Liver (tissue), 8 donors: ENCODE measurements at regions not wholly inside any gene's neighbourhood (a gene's known extent, or its start where the extent isn't known, plus 50 kb on each side); places are given as distances from the start of the nearest gene placed in this dataset.

ENCODE experiments used
- DNase-seq: peaks from one replicate; pipeline ENCODE4 v3.0.0-alpha.2; 2017; ENCODE audit warnings: low spot score
- H3K27ac ChIP-seq, 2 donors: one replicate each; pipeline ENCODE4 v1.7.0; 2013; ENCODE audit warnings: inconsistent platforms in 2 of 2, low read length in 2 of 2, control low read depth in 1 of 2, low read depth in 1 of 2, mild to moderate bottlenecking in 1 of 2
- H3K27me3 ChIP-seq, 4 donors: one replicate each; pipeline versions ENCODE4 v1.6.1 to v1.7.0; 2013; ENCODE audit warnings: low read length in 3 of 4, inconsistent platforms in 1 of 4, mild to moderate bottlenecking in 1 of 4, moderate library complexity in 1 of 4; ENCODE audit not compliant: control insufficient read depth in 4 of 4, insufficient read depth in 4 of 4
- H3K36me3 ChIP-seq, 4 donors: one replicate each; pipeline versions ENCODE4 v1.6.1 to v1.7.0; 2013; ENCODE audit warnings: low read length in 3 of 4, mild to moderate bottlenecking in 3 of 4, low read depth in 1 of 4, moderate library complexity in 1 of 4; ENCODE audit not compliant: control insufficient read depth in 4 of 4, insufficient read depth in 3 of 4
- H3K4me1 ChIP-seq, 4 donors: one replicate each; pipeline versions ENCODE4 v1.6.1 to v1.7.0; 2013; ENCODE audit warnings: low read length in 3 of 4, mild to moderate bottlenecking in 3 of 4, moderate library complexity in 1 of 4; ENCODE audit not compliant: control insufficient read depth in 4 of 4, insufficient read depth in 4 of 4
- H3K4me3 ChIP-seq, 3 donors: one replicate each; pipeline versions ENCODE4 v1.6.1 to v1.7.0; 2013; ENCODE audit warnings: low read length in 3 of 3, control low read depth in 1 of 3, low read depth in 1 of 3, mild to moderate bottlenecking in 1 of 3
- H3K9ac ChIP-seq, 2 donors: one replicate each; pipeline ENCODE4 v1.7.0; 2013; ENCODE audit warnings: low read length in 2 of 2, mild to moderate bottlenecking in 2 of 2, moderate library complexity in 2 of 2, control low read depth in 1 of 2, low read depth in 1 of 2
- H3K9me3 ChIP-seq, 4 donors: one replicate each; pipeline versions ENCODE4 v1.6.1 to v1.7.0; 2013; ENCODE audit warnings: low read length in 3 of 4; ENCODE audit not compliant: control insufficient read depth in 4 of 4
- ATF3 ChIP-seq: IDR thresholded peaks from 2 replicates; pipeline ENCODE4 v1.6.1; 2016; ENCODE audit warnings: antibody characterized with exemption
- CTCF ChIP-seq: fragments of 150-350 bp; IDR thresholded peaks from 2 replicates; pipeline ENCODE4 v1.5.1; 2017; ENCODE audit warnings: improper control_type of control experiment, low read depth, low read length; ENCODE audit not compliant: missing input control
- EGR1 ChIP-seq, 2 donors: IDR thresholded peaks; 2 replicates each; pipeline ENCODE4 v1.6.1; 2016 to 2018; ENCODE audit warnings: antibody characterized with exemption in 2 of 2, low read depth in 2 of 2
- FOXA1 ChIP-seq: IDR thresholded peaks from 2 replicates; pipeline ENCODE4 v1.6.1; 2016; ENCODE audit warnings: antibody characterized with exemption
- FOXA2 ChIP-seq: IDR thresholded peaks from 2 replicates; pipeline ENCODE4 v1.6.1; 2016; ENCODE audit warnings: antibody characterized with exemption
- GABPA ChIP-seq, 2 donors: IDR thresholded peaks in 1 of 2; conservative IDR thresholded peaks in 1 of 2; 2 replicates each; pipeline ENCODE4 v1.6.1; 2016; ENCODE audit warnings: antibody characterized with exemption in 2 of 2, mild to moderate bottlenecking in 1 of 2, moderate library complexity in 1 of 2
- HNF4A ChIP-seq, 2 donors: conservative IDR thresholded peaks; 2 replicates each; pipeline ENCODE4 v1.6.1; 2016; ENCODE audit warnings: antibody characterized with exemption in 2 of 2, mild to moderate bottlenecking in 2 of 2
- HNF4G ChIP-seq: IDR thresholded peaks from 2 replicates; pipeline ENCODE4 v1.6.1; 2016; ENCODE audit warnings: antibody characterized with exemption
- JUND ChIP-seq, 2 donors: IDR thresholded peaks; 2 replicates each; pipeline ENCODE4 v1.6.1; 2016; ENCODE audit warnings: antibody characterized with exemption in 2 of 2
- MAX ChIP-seq: IDR thresholded peaks from 2 replicates; pipeline ENCODE4 v1.6.1; 2016; ENCODE audit warnings: antibody characterized with exemption
- NR2F2 ChIP-seq: IDR thresholded peaks from 2 replicates; pipeline ENCODE4 v1.6.1; 2016; ENCODE audit warnings: antibody characterized with exemption
- RAD21 ChIP-seq, 2 donors: IDR thresholded peaks; 2 replicates each; pipeline ENCODE4 v1.6.1; 2016; ENCODE audit warnings: antibody characterized with exemption in 2 of 2, mild to moderate bottlenecking in 2 of 2
- REST ChIP-seq: IDR thresholded peaks from 2 replicates; pipeline ENCODE4 v1.6.1; 2016; ENCODE audit warnings: antibody characterized with exemption, mild to moderate bottlenecking
- RXRA ChIP-seq, 2 donors: IDR thresholded peaks; 2 replicates each; pipeline ENCODE4 v1.6.1; 2017 to 2018; ENCODE audit warnings: antibody characterized with exemption in 2 of 2, mild to moderate bottlenecking in 1 of 2
- SP1 ChIP-seq: IDR thresholded peaks from 2 replicates; pipeline ENCODE4 v1.6.1; 2018; ENCODE audit warnings: antibody characterized with exemption, mild to moderate bottlenecking
- TAF1 ChIP-seq: conservative IDR thresholded peaks from 2 replicates; pipeline ENCODE4 v1.6.1; 2016; ENCODE audit warnings: antibody characterized with exemption, mild to moderate bottlenecking
- YY1 ChIP-seq: IDR thresholded peaks from 2 replicates; pipeline ENCODE4 v1.6.1; 2016; ENCODE audit warnings: antibody characterized with exemption, mild to moderate bottlenecking
- ZBTB33 ChIP-seq: IDR thresholded peaks from 2 replicates; pipeline ENCODE4 v1.6.1; 2016; ENCODE audit warnings: antibody characterized with exemption
- WGBS: extraction: QIAGEN DNeasy Blood & Tissue Kit; methylation state at CpG from one replicate; pipeline ENCODE4 v1.1.7; 2013; 5-methylcytosine and 5-hydroxymethylcytosine counted together
- donor health status: healthy.
- donor health status: healthy.
- donor health status: healthy.
- donor health status: healthy.
- donor health status: healthy.

GRCh38 chr22:22977479-22978200 lies 90.0 kb downstream of the IGLL5 start:
- H3K4me1 ChIP-seq, result peaks cover 0 to 21% (median 8%) of the 10 kb centered on the region in 4 donors
- no peaks in the 10 kb centered on the region for H3K36me3 ChIP-seq
- no peaks in the 10 kb centered on the region for H3K27me3 ChIP-seq
- WGBS, result 93% methylated on average over 2 of the region's 2 CpGs
- peaks cover 2 to 19% (median 10%) of the 10 kb centered on the region in 4 donors for H3K9me3 ChIP-seq
- TF ChIP-seq SP1 (no peak), HNF4G (no peak)
- no peak overlapping the region for H3K4me3 ChIP-seq
- H3K9ac ChIP-seq, result no peak overlapping the region
- no peak for DNase-seq
- H3K27ac ChIP-seq, result no peak overlapping the region

- Histone ChIP-seq H3K27me3 (no peaks in the 10 kb centered on the region), H3K27ac (no peak overlapping the region), H3K4me1 (peaks cover 0 to 21% (median 8%) of the 10 kb centered on the region in 4 donors), H3K4me3 (no peak overlapping the region), H3K9ac (no peak overlapping the region), H3K9me3 (peaks cover 2 to 19% (median 10%) of the 10 kb centered on the region in 4 donors), H3K36me3 (no peaks in the 10 kb centered on the region)
- TF ChIP-seq JUND (IDR thresholded peaks at IDR 0.05) (no peak), GABPA (IDR thresholded peaks at IDR 0.05 in 1 of 2, conservative IDR thresholded peaks at IDR 0.05 in 1 of 2) (no peak), NR2F2 (no peak), MAX (no peak), ZBTB33 (no peak), HNF4G (no peak), FOXA1 (no peak), YY1 (no peak), ATF3 (no peak), REST (no peak), FOXA2 (no peak), RAD21 (IDR thresholded peaks at IDR 0.05) (no peak), RXRA (IDR thresholded peaks at IDR 0.05) (no peak), TAF1 (no peak), EGR1 (IDR thresholded peaks at IDR 0.05; ENCODE audit: low read depth in 2 of 2) (no peak), CTCF (no peak), HNF4A (conservative IDR thresholded peaks at IDR 0.05) (no peak), SP1 (no peak)
- DNase-seq, result no peak
Observed at GRCh38 chr22:22978637-22979036, 91.0 kb downstream of the IGLL5 start.
